Stomach (tissue), 8 donors: ENCODE measurements at regions not wholly inside any gene's neighbourhood (a gene's known extent, or its start where the extent isn't known, plus 50 kb on each side); places are given as distances from the start of the nearest gene placed in this dataset.

Experiments used
- DNase-seq, 2 donors: peaks; one replicate each; pipeline versions ENCODE4 v3.0.0 to v3.0.0-alpha.2; 2013 to 2019
- H3K27ac ChIP-seq, 5 donors: fragments of 200-600 bp in 4 of 5; sonication (generic) in 4 of 5; one replicate each; pipeline ENCODE4 v1.5.1; 2013 to 2019; ENCODE audit warnings: mild to moderate bottlenecking in 1 of 5, moderate library complexity in 1 of 5
- H3K27me3 ChIP-seq, 3 donors: fragments of 200-600 bp; sonication (generic); one replicate each; pipeline ENCODE4 v1.5.1; 2017 to 2019; ENCODE audit warnings: mixed run types in 1 of 3
- H3K36me3 ChIP-seq, 4 donors: fragments of 200-600 bp; sonication (generic); 1 replicate in 3 of 4; 2 replicates in 1 of 4; pipeline ENCODE4 v1.5.1; 2016 to 2019
- H3K4me1 ChIP-seq, 4 donors: fragments of 200-600 bp; sonication (generic); one replicate each; pipeline ENCODE4 v1.5.1; 2016 to 2019
- H3K4me3 ChIP-seq, 4 donors: fragments of 200-600 bp; sonication (generic) in 3 of 4; one replicate each; pipeline ENCODE4 v1.5.1; 2016 to 2019; ENCODE audit warnings: mild to moderate bottlenecking in 1 of 4
- H3K9me3 ChIP-seq, 4 donors: fragments of 200-600 bp; sonication (generic); one replicate each; pipeline ENCODE4 v1.5.1; 2016 to 2019
- EP300 ChIP-seq: sonication (generic); formaldehyde crosslinking; IDR thresholded peaks from one replicate; pipeline ENCODE4 v1.6.1; 2017; ENCODE audit warnings: antibody characterized with exemption
- POLR2A ChIP-seq, 4 donors: fragments of 450-650 bp; IDR thresholded peaks; one replicate each; pipeline ENCODE4 v1.6.1; 2016; ENCODE audit warnings: antibody characterized with exemption in 4 of 4, control low read depth in 2 of 4, mild to moderate bottlenecking in 1 of 4, moderate library complexity in 1 of 4
- POLR2AphosphoS5 ChIP-seq, 3 donors: sonication (generic); formaldehyde crosslinking; IDR thresholded peaks; one replicate each; pipeline ENCODE4 v1.6.1; 2016; ENCODE audit warnings: antibody characterized with exemption in 3 of 3
- WGBS, 5 donors: extraction: QIAGEN DNeasy Blood & Tissue Kit in 3 of 5; methylation state at CpG; one replicate each; pipeline versions ENCODE4 v1.1.5 to v1.1.7; 2013 to 2018; 5-methylcytosine and 5-hydroxymethylcytosine counted together
- intact Hi-C: fragments of 100-400 bp; cut with DNase I; formaldehyde crosslinking; loops from one replicate; pipeline ENCODE4 v1.15.1; 2023; ENCODE audit warnings: low total_unique reads
- TF ChIP-seq, protein P1 (sequence below), 7 experiments: fragments of 450-650 bp in 4 of 7; fragments of 200-600 bp in 3 of 7; sonication (generic) in 3 of 7; IDR thresholded peaks; one replicate each; pipeline ENCODE4 v1.5.1; 2016 to 2019; ENCODE audit warnings: antibody characterized with exemption in 7 of 7, control low read depth in 2 of 7, mild to moderate bottlenecking in 1 of 7
- donor health status: healthy with polysubstance abuse.
- donor health status: Bipolar disorder and iron deficiency.
- donor health status: healthy.

DNA sequence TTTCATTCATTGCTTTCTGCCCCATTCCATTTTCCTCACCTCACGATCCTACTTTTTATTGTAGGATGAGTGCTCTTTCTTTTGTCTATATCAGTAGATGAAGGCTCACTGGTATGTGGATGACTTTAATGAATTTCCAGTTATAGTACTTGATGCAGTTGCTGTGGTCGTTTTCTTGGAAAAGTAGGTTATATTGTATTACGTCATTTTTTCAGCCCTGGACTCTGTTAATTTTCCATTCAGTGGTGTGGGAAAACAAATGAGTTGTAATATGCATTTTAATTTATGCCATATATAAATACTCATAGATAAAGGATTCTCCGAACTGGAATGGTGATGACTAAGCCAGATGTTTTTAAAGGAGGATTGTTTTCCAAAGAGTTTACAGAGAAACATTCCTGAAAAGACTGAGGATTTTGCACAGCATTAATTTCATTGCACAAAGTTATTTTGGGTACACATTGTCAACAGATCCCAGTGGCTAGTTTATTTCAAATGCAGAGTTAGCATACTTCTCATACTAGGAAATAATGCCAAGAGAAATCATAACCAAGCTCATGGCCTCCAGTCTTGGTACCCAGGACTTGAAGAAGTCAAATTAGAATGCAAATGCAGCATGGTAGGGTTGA is 189.7 kb downstream of the PAX3 start:
- H3K9me3 ChIP-seq: no peaks in the 10 kb centered on the region
- no peak overlapping the region for H3K4me3 ChIP-seq
- H3K36me3 ChIP-seq: no peaks in the 10 kb centered on the region
- 58 to 75% (median 72%) methylated on average over 4 of the region's 4 CpGs for WGBS, 5 donors
- TF ChIP-seq POLR2AphosphoS5 (IDR thresholded peaks at IDR 0.05) (no peak), EP300 (no peak), POLR2A (IDR thresholded peaks at IDR 0.05) (no peak)
- TF ChIP-seq, protein P1, sequence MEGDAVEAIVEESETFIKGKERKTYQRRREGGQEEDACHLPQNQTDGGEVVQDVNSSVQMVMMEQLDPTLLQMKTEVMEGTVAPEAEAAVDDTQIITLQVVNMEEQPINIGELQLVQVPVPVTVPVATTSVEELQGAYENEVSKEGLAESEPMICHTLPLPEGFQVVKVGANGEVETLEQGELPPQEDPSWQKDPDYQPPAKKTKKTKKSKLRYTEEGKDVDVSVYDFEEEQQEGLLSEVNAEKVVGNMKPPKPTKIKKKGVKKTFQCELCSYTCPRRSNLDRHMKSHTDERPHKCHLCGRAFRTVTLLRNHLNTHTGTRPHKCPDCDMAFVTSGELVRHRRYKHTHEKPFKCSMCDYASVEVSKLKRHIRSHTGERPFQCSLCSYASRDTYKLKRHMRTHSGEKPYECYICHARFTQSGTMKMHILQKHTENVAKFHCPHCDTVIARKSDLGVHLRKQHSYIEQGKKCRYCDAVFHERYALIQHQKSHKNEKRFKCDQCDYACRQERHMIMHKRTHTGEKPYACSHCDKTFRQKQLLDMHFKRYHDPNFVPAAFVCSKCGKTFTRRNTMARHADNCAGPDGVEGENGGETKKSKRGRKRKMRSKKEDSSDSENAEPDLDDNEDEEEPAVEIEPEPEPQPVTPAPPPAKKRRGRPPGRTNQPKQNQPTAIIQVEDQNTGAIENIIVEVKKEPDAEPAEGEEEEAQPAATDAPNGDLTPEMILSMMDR (IDR thresholded peaks at IDR 0.05): no peak
- H3K27me3 ChIP-seq: no peaks in the 10 kb centered on the region
- H3K27ac ChIP-seq: no peak overlapping the region
- no peak for DNase-seq
- intact Hi-C loops: no loop called here
- H3K4me1 ChIP-seq: no peaks in the 10 kb centered on the region

DNA sequence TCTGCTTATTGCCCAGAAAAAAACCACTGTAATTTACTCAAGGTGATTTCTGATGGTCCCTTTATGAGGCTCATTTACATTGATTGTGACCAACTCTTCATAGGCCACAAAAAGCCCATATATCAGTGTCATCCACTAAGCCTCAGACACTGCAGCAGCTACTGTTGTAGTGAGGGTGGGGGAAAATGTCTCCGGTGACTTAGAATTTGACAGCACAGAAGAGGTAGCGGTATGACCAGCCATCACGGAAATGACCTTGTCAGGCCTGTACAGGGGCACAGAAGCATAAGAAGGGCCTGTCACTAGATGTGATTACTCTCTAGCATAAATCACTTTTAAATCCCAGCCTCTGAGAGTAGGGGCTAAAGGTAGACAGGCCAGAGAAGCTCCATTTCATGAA is 190.3 kb downstream of the PAX3 start:
- no peaks in the 10 kb centered on the region for H3K4me1 ChIP-seq
- intact Hi-C loops: no loop called here
- no peaks in the 10 kb centered on the region for H3K9me3 ChIP-seq
- no peak for DNase-seq
- WGBS, 5 donors: 56 to 87% (median 73%) methylated on average over 3 of the region's 3 CpGs
- no peaks in the 10 kb centered on the region for H3K36me3 ChIP-seq
- H3K4me3 ChIP-seq: no peak overlapping the region
- no peak overlapping the region for H3K27ac ChIP-seq
- TF ChIP-seq, protein P1 (IDR thresholded peaks at IDR 0.05): no peak
- TF ChIP-seq EP300 (no peak), POLR2AphosphoS5 (IDR thresholded peaks at IDR 0.05) (no peak), POLR2A (IDR thresholded peaks at IDR 0.05) (no peak)
- no peaks in the 10 kb centered on the region for H3K27me3 ChIP-seq

DNA sequence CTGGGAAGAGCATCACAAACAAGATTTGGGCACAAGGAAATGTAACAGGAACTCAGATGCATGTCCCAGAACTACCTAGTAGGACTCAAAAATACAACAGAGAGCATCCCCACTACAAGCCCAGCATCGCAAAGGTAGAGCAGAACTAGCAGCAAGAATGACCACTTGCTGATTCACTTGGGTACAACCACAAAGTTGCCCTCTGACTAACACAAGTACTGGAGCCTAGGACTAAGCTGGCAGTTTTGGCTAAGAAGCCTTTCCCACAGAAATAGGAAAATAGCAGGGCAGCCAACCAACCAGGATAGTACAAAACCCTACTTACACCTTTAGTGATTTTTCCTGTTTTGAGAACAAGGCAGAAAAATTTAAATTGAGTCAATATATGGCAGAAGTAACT is 193.8 kb downstream of the PAX3 start:
- Histone ChIP-seq H3K36me3 (no peaks in the 10 kb centered on the region), H3K27me3 (no peaks in the 10 kb centered on the region), H3K9me3 (no peaks in the 10 kb centered on the region), H3K4me3 (no peak overlapping the region), H3K4me1 (peaks cover 0 to 7% (median 0%) of the 10 kb centered on the region in 4 donors), H3K27ac (no peak overlapping the region)
- intact Hi-C loops: no loop called here
- DNase-seq: no peak
- 80 to 96% (median 93%) methylated on average over 1 of the region's 1 CpG for WGBS, 5 donors
- TF ChIP-seq, protein P1 (IDR thresholded peaks at IDR 0.05): no peak
- TF ChIP-seq POLR2AphosphoS5 (IDR thresholded peaks at IDR 0.05) (no peak), POLR2A (IDR thresholded peaks at IDR 0.05) (no peak), EP300 (no peak)

DNA sequence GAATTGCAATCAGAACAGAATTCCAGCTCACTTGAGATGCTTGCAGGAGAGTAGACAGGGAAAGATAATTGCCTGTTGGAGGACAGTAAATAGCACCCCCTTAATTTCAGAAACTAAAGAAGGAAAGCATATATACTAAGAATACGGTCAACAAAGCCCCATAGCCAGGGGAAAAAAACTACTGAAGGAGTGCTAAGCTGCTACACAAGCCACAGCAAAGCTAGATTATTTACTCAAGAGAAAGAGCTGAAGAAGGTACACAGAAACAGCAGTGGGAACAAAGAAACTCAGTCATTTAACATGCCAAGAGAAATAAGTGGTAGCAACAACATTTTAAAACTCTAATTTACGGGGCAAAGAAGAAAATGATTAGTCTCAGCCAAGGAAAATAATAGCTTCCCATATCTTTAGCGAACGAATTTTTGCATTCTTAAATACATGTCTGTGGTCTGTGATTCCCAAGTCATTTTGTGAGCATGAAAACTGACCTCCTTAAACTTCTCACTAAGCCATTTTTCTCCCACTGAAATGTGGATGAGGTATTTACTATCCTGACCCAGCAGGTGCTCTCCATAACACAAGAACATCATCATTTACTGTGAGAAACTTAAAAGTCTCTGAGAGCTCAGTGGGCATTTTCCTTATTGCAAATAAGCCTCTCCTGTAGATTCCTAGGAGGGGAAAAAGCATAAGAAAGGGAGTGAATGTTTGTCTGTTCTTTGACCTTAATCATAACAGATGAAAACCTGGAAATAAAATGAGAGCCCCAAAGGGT is 196.0 kb downstream of the PAX3 start:
- no peak for TF ChIP-seq POLR2AphosphoS5 (IDR thresholded peaks at IDR 0.05)
- TF ChIP-seq EP300: no peak
- TF ChIP-seq, protein P1 (IDR thresholded peaks at IDR 0.05): no peak
- TF ChIP-seq POLR2A (IDR thresholded peaks at IDR 0.05): no peak
- Histone ChIP-seq H3K27me3 (no peaks in the 10 kb centered on the region), H3K4me3 (no peak overlapping the region), H3K9me3 (no peaks in the 10 kb centered on the region), H3K36me3 (no peaks in the 10 kb centered on the region), H3K4me1 (peaks cover 0 to 7% (median 0%) of the 10 kb centered on the region in 4 donors), H3K27ac (no peak overlapping the region)
- intact Hi-C loops: no loop called here
- 19 to 35% (median 28%) methylated on average over 4 of the region's 4 CpGs for WGBS, 5 donors
- peak in 1 of 2 donors; percentile 6 for DNase-seq
